GM12873 (cell line): ENCODE measurements at regions not wholly inside any gene's neighbourhood (a gene's known extent, or its start where the extent isn't known, plus 50 kb on each side); places are given as distances from the start of the nearest gene placed in this dataset.

Source experiments
- CTCF ChIP-seq: IDR thresholded peaks from 2 replicates; pipeline ENCODE4 v1.5.1; 2012; ENCODE audit warnings: low read depth, mild to moderate bottlenecking, moderate library complexity, low read length, control low read depth; ENCODE audit not compliant: insufficient read depth; ENCODE audit errors: missing control alignments

- no peak for TF ChIP-seq CTCF
Measured at GRCh38 chr9:617445-618085, 223.9 kb upstream of the DMRT1 start.

- no peak for TF ChIP-seq CTCF
Measured at GRCh38 chr9:618478-618877, 223.0 kb upstream of the DMRT1 start.

DNA sequence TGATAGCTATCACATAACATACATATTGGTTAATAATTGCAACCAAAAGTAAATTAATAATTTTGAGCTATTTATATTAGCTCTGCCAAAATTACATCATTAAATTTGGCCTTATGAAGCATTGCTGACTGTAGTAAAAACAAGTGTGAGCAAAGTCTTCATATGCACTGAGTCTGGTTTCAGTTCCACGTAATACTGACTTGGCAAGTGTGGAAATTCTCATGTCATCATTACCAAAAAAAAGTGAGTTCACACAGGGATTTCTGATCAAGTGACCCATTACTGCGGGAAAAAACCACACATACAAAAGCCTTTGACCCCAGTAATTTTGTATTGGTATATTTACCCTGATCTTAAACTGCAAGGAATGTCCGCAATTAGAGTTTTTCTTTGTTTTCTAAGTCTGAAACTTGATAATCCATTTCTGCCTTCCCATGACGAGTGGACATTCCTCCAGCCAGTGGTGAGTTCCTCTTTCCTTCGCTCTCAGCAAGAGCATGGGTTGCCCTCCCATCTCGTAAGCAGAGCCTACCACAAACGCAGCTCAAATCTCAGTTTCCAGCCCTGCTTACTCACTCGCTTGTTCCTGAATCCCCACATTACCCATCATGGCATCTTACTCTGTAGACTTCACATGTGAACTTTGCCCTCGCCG is 220.2 kb upstream of the DMRT1 start:
- no peak for TF ChIP-seq CTCF

DNA sequence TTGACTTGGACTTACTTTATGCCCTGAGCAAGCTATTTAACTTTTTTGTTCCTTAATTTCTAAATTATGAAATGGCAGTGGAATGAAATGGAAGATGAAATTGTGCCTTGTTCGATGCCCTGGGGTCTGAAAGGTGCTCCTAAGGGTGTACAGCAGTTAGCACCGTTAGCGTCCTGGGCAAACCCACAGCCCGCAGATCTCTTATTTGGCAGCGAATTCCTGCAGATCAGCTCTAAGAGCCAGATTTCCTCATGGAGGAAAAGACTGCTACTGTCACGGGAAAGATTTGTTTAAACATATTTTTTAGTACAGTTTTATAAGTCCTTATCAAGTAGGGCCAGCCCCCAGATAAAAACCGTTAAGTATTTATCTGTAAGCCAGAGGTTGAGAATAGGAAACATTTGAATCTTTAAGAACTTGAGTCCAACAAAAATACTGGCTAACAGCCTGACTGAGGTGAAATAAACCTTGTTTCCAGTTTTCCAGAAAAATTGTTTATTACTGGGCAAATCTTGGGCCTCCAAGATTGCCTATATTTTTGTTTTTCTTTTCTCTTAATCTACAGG is 216.5 kb upstream of the DMRT1 start:
- no peak for TF ChIP-seq CTCF

DNA sequence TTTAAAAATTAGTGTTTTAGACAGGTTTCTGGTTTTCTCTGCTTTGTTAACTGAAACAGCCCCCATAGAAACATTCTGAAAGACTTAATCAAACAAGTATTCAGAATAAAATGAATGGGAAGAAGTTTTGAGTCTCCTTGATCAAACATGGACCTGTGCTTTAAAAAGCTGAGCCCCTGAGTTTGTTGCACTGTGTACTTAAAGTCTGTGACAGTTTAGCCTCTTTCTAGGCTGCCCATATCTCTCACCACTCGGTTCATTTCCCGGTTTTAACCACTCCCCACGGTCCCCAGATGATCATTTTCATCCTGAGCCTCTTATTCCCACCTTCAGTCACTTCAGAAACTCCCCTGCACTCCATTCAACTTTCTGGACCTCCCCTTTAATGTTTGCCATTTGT is 215.9 kb upstream of the DMRT1 start:
- TF ChIP-seq CTCF, result no peak

DNA sequence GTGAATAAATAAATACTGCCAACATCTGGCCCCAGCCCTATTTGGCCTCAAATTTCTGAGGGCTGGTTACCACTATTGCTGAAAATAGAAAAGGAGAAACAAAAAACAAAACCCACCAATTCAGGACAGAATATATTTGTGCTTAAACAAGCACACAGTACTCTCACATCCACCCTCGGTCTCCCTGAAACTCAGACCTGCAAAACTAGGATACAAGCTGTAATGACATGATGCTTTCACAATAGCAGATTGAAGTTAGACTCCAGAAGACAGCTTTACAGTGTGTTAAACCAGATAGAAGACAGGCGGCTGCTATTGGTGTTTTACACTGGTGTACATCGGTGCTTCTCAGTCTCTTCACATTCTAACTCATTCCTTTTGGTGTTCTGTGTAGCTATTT is 214.9 kb upstream of the DMRT1 start:
- TF ChIP-seq CTCF, result no peak

- no peak for TF ChIP-seq CTCF
Measured at GRCh38 chr9:627336-627970, 214.0 kb upstream of the DMRT1 start.
